HG02678 (cell line): ENCODE measurements at regions not wholly inside any gene's neighbourhood (a gene's known extent, or its start where the extent isn't known, plus 50 kb on each side); places are given as distances from the start of the nearest gene placed in this dataset.
A peak's percentile ranks its signal among the peaks of the same experiment; 100 is the strongest.

ENCODE experiments used
- ATAC-seq: cut with Tn5 transposase; IDR thresholded peaks from one replicate; pipeline ENCODE4 v1.9.1; 2021; ENCODE audit warnings: mild to moderate bottlenecking, moderate library complexity; ENCODE audit not compliant: unreplicated experiment

GRCh38 chr12:25713264-25713663, 160.2 kb upstream of the LMNTD1 start:
- peak; percentile 98 for ATAC-seq

- ATAC-seq, result no peak
These were observed 161.3 kb upstream of the LMNTD1 start for GRCh38 chr12:25714198-25714984.

GRCh38 chr12:25715102-25715501, 162.0 kb upstream of the LMNTD1 start:
- ATAC-seq, result no peak

- ATAC-seq, result no peak
These were observed 163.8 kb upstream of the LMNTD1 start for GRCh38 chr12:25716842-25717241.

- no peak for ATAC-seq
These were observed 164.5 kb upstream of the LMNTD1 start for GRCh38 chr12:25717552-25717951.

- no peak for ATAC-seq
These were observed 165.1 kb upstream of the LMNTD1 start for GRCh38 chr12:25718081-25718731.

GRCh38 chr12:25719505-25719904, 166.4 kb upstream of the LMNTD1 start:
- ATAC-seq, result no peak

GRCh38 chr12:25723336-25723735, 170.3 kb upstream of the LMNTD1 start:
- no peak for ATAC-seq

- ATAC-seq, result no peak
These were observed 170.9 kb upstream of the LMNTD1 start for GRCh38 chr12:25723921-25724491.

- no peak for ATAC-seq
These were observed 172.4 kb upstream of the LMNTD1 start for GRCh38 chr12:25725470-25725869.

GRCh38 chr12:25725931-25726330, 172.8 kb upstream of the LMNTD1 start:
- ATAC-seq, result no peak

GRCh38 chr12:25728056-25728595, 175.0 kb upstream of the LMNTD1 start:
- no peak for ATAC-seq

GRCh38 chr12:25730489-25731349, 177.6 kb upstream of the LMNTD1 start:
- no peak for ATAC-seq

- ATAC-seq, result no peak
These were observed 180.5 kb upstream of the LMNTD1 start for GRCh38 chr12:25733541-25733940.

- peak; percentile 69 for ATAC-seq
These were observed 181.6 kb upstream of the LMNTD1 start for GRCh38 chr12:25734529-25735180.

GRCh38 chr12:25740617-25741016, 187.5 kb upstream of the LMNTD1 start:
- ATAC-seq, result no peak

- ATAC-seq, result no peak
These were observed 188.8 kb upstream of the LMNTD1 start for GRCh38 chr12:25741917-25742316.

- no peak for ATAC-seq
These were observed 190.7 kb upstream of the LMNTD1 start for GRCh38 chr12:25743679-25744215.

GRCh38 chr12:25744313-25744712, 191.2 kb upstream of the LMNTD1 start:
- no peak for ATAC-seq

- ATAC-seq, result no peak
These were observed 192.2 kb upstream of the LMNTD1 start for GRCh38 chr12:25745281-25745680.
